ENCODE measurements at regions not wholly inside any gene's neighbourhood (a gene's known extent, or its start where the extent isn't known, plus 50 kb on each side); places are given as distances from the start of the nearest gene placed in this dataset.

DNA sequence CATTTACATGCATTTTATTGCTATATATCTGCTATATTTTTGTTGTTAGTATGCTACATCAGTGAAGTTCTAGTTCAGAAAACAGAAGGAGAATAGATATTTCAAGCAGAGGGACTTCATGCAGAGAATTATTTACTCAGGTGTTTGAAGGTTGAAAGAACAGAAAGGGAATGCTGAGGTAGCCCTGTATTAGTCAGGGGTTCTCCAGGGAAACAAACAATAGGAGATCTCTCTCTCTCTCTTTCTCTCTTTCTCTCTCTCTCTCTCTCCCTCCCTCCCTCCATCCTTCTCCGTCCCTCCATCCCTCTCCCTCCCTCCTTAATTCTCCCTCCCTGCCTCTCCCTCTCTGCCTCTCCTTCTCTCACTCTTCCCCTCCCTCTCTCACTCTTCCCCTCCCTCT lies 114.3 kb upstream of the TDRD3 start:
- no peak for DNase-seq (ENCODE audit: low spot score)

- DNase-seq (ENCODE audit: low spot score), result no peak
Measured at GRCh38 chr13:60286707-60287106, 110.3 kb upstream of the TDRD3 start.

GRCh38 chr13:60288569-60288968 lies 108.5 kb upstream of the TDRD3 start:
- no peak for DNase-seq (ENCODE audit: low spot score)

DNA sequence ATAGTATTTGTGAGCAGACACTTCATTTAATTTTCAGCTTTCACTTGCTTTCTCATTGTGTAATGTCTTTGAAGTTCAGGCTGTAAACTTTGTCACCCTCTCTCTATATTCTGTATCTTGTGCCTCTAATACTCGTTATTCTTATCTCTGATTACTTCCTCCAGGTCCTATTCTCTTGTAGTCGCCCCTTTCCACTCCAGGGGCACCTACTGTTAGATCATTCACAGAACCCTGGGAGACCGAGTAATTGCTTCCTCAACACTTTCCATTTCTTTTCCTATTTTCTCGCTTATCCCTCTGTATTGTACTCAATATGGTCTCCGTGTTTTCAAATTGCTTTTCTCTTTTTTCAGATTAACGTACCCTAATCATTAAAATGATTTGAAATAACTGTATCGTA lies 93.9 kb upstream of the TDRD3 start:
- DNase-seq (ENCODE audit: low spot score), result no peak

- no peak for DNase-seq (ENCODE audit: low spot score)
Measured at GRCh38 chr13:60311527-60311926, 85.5 kb upstream of the TDRD3 start.

- no peak for DNase-seq (ENCODE audit: low spot score)
Measured at GRCh38 chr13:60312851-60313505, 84.0 kb upstream of the TDRD3 start.

DNA sequence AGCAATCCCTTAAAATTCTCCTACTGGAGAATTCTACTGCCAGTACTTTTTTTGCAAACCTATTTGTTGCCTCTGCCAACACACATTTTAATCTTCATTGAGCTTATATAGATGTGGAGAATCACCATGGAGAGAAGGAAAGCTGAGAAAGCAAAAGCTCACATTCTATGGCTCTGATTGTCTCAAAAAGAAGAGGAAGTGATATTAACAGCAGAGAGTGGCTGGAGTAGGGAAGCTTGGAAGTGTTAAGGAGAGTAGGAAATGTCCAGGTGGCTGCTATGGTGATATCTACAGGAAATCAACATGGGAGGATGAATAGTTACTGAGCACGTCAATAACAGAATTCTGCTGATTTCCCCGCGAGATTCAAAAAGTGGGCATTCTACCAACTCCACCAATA lies 78.8 kb upstream of the TDRD3 start:
- no peak for DNase-seq (ENCODE audit: low spot score)

GRCh38 chr13:60324131-60324530 lies 72.9 kb upstream of the TDRD3 start:
- DNase-seq (ENCODE audit: low spot score), result no peak

DNA sequence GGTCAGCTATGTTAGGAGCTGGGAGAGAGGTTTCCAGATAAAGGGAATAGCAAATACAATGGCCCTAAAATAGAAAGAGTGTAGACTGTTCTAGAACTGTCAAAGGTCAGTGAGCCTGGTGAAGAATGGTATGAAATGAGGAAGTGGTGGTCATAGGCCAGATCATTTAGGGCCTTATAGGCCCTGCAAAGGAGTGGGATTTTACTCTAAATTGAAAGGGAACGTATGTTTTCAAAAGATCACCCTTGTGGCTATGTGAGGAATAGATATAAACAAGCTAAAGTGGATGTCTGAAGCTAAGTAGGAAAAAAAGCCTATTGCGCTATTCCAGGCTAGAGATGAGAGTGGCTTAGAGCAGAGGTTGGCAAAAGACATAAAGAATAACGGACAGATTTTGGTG lies 70.7 kb upstream of the TDRD3 start:
- DNase-seq (ENCODE audit: low spot score), result no peak

DNA sequence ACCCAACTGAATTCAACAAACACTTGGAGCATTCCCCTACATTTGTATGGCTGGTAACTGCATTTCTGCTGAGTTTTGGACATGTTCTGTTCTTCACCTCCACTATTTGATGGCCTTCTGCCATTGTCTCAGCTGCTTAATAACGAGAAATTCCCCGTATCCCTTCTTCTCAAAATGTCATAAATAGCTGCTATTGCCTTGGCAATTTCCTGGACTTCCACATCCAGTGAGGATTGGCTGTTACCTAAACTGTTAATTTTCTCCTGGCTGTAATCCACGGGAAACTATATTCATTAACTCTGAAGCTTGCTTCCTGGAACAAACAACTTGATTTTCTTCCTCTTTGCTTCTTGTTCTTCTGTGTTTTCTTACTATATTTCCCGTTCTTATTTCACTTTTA lies 69.5 kb upstream of the TDRD3 start:
- DNase-seq (ENCODE audit: low spot score), result no peak

- no peak for DNase-seq (ENCODE audit: low spot score)
Measured at GRCh38 chr13:60328073-60328472, 68.9 kb upstream of the TDRD3 start.

DNA sequence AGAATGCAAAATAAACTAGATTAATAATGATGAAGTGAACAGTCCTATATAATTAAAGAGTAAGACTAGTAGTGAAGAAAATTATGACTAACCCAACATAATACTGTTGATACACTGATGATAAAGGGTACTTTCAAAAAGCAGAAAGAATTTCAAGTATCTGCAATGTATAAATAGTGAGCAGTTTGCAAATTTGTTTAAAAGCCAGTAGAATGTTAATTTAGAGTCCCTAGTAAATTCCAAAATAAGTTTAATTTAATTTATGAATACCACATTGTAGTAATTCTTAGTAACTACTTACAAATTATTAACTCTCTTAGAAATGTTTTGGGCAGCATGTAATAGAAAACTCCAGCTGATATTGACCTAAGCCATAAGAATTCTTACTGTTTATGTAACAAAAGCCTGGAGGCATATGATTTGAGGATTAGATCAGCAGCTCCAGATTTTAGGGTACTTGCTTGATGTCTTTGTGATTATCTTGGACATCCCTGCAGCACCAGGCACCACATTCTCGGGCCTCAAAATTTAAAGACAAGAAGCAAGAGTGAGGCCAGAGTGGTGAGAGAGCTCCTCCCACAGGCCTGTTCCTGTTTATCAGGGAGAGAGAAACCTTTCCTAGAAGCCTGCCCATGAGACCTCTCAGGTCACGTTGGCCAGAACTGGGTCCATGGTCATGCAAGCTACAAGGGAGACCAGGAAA lies 67.6 kb upstream of the TDRD3 start:
- DNase-seq (ENCODE audit: low spot score), result peak; percentile 12

DNA sequence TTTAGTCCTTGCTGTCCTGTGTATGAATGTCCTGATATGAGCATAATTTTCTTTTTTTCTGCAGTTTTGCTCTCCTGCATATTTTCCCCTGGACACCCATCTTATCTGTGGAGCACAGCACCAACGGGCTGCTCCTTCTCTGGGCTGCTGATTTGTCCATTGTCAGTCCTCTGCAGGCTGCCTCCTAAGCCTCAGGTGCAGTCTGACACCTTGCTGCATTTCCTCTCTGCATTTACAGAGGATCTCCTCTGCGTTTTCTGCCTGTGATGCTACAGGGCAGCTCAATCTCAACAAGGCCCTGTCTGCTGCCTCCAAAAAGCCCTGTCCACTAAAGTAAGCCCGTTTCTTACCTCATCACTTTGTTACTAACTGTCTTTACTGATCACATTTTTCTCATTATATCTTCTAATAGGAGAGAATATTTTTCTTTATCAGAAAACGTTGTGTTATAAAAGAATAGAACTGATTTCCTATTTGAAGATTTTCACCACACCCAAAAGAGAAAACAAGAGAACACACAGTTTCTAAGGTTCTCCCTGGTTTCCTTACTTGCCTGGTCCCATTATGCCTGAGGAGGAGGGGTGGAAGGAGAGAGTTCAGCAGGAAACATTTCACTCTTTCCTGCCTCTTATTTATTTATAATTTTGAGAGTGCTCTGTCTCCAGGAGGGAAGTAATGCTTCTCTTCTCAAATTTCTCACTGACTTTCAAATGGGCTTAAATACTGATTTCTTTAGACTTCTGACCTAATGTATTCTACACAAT lies 65.6 kb upstream of the TDRD3 start:
- no peak for DNase-seq (ENCODE audit: low spot score)

DNA sequence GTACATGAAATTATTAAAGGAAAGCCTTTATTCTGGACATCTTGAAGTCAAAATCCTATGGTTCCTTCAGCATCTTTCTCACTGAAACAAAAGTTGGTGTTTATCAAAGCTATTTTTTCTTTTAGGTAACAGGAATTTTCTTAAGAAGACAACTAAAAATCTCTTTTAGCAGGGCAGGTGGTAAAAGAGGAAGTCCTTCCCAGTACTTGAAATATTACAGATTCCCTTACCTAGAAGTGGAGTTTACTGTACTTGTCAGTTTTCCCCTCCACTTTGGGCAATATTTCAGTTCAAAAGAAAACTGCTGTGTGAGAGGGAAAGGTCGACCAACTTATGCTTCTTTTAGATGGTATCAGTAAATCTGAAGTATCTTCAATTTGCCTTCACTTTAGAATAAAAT lies 64.3 kb upstream of the TDRD3 start:
- DNase-seq (ENCODE audit: low spot score), result no peak

- no peak for DNase-seq (ENCODE audit: low spot score)
Measured at GRCh38 chr13:60334310-60334709, 62.7 kb upstream of the TDRD3 start.

- DNase-seq (ENCODE audit: low spot score), result no peak
Measured at GRCh38 chr13:60335531-60335930, 61.5 kb upstream of the TDRD3 start.

GRCh38 chr13:60338754-60339153 lies 58.3 kb upstream of the TDRD3 start:
- DNase-seq (ENCODE audit: low spot score), result no peak

DNA sequence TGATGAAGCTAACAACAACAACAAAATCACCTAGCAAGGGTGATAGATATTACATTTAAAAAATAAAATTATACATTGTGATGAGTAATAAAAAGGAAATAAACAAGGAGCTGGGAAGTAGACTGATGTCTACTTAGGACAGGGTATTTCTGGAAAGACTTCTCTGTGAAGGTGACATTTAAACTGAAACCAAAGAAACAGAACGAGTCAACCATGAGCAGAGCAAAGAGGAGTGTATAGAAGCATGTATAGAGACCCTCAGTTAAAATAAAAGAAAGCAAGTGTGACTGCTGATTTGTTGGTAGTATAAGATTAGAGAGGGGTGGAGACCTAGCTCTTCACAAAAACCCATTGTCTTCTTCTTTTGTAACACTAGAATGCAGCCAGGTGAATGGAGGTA lies 53.0 kb upstream of the TDRD3 start:
- no peak for DNase-seq (ENCODE audit: low spot score)

DNA sequence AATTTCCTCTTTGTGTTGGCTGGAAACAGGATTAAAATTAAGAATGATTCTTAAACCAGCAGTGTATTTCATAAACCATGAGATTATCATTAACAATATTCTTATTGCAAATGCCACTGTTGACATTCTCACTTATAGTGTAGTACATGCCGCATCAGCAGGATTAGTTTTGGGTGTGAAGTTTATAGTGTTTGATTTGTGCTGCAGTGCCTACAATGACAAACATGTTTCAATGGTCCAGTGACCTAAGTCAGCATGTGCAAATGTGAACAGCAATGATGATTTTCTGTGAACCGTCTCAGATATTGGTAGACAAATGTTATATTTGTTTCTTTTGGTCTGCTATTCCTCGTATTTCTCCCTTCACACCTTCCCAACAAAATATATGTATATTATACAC lies 49.8 kb upstream of the TDRD3 start:
- no peak for DNase-seq (ENCODE audit: low spot score)

Data from H4 (cell line).